Limb (tissue), 2 donors: ENCODE measurements at regions not wholly inside any gene's neighbourhood (a gene's known extent, or its start where the extent isn't known, plus 50 kb on each side); places are given as distances from the start of the nearest gene placed in this dataset.

Experiments
- DNase-seq, 2 donors: peaks; one replicate each; pipeline ENCODE4 v3.0.0-alpha.2; 2016; ENCODE audit errors: extremely low spot score in 2 of 2

- no peak for DNase-seq
These were observed 58.5 kb upstream of the SPHKAP start for GRCh38 chr2:228239907-228240561.

DNA sequence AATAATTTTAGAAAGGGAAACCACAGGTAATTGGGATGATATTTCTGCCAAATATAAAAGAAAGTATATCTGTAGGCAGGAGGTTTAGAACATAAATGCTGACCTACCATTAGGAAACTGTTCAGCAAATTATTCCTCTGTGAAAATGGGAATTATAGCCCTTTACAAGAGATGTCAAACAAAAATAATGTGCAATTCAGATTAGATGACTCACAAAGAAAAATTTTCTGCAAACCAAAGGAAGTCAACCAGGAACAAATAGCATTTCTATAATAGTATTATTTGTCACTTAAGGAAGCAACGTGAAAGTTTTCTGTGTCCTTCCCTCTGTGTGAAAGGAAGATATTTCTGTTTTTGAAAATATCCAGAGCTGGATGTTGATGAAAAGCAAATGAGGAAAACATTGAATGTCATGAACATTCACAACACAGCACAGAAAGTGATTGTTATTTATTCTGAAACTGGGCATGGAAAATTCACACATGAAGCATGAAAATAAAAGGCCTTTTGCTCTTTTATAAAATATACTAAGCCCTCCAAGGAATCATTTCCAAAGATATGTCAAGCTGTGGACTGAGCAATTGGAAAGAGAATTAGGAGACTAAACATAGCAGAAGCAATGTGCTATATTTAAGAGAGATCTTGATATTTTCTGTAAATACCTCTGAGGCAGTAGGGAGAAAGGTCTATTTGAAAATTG lies 57.9 kb upstream of the SPHKAP start:
- DNase-seq, result no peak
